Omental fat pad (tissue), 3 donors: ENCODE measurements at regions not wholly inside any gene's neighbourhood (a gene's known extent, or its start where the extent isn't known, plus 50 kb on each side); places are given as distances from the start of the nearest gene placed in this dataset.

ENCODE experiments used
- ATAC-seq: fragments of 150-250 bp; one replicate; pipeline ENCODE4 v1.9.1; 2016; ENCODE audit warnings: mild to moderate bottlenecking, moderate library complexity; ENCODE audit not compliant: low FRiP score
- DNase-seq: peaks from one replicate; pipeline ENCODE4 v3.0.0-alpha.2; 2019; ENCODE audit warnings: low spot score
- TF ChIP-seq, protein P1 (sequence below), 3 donors: fragments of 450-650 bp; IDR thresholded peaks; one replicate each; pipeline ENCODE4 v1.5.1; 2016 to 2017; ENCODE audit warnings: antibody characterized with exemption in 3 of 3, mild to moderate bottlenecking in 3 of 3, moderate library complexity in 2 of 3

DNA sequence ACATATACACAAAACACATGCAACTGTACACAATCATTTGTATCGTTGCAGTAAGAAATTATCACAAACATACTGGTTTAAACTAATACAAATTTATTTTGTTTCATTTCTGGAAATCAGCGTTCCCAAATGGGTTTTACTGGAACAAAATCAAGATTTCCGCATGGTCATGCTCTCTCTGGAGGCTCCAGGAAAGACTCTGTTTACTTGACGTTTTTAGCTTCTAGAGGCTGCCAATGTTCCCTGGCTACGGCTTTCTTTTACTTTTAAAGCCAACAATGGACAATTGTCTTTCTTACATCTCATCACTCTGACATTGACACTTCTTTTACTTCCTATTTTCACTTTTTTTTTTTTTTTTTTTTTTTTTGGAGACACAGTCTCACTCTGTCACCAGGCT is 793.1 kb downstream of the CDH9 start:
- DNase-seq: no peak
- ATAC-seq: no peak
- TF ChIP-seq, protein P1, sequence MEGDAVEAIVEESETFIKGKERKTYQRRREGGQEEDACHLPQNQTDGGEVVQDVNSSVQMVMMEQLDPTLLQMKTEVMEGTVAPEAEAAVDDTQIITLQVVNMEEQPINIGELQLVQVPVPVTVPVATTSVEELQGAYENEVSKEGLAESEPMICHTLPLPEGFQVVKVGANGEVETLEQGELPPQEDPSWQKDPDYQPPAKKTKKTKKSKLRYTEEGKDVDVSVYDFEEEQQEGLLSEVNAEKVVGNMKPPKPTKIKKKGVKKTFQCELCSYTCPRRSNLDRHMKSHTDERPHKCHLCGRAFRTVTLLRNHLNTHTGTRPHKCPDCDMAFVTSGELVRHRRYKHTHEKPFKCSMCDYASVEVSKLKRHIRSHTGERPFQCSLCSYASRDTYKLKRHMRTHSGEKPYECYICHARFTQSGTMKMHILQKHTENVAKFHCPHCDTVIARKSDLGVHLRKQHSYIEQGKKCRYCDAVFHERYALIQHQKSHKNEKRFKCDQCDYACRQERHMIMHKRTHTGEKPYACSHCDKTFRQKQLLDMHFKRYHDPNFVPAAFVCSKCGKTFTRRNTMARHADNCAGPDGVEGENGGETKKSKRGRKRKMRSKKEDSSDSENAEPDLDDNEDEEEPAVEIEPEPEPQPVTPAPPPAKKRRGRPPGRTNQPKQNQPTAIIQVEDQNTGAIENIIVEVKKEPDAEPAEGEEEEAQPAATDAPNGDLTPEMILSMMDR (IDR thresholded peaks at IDR 0.05): no peak

DNA sequence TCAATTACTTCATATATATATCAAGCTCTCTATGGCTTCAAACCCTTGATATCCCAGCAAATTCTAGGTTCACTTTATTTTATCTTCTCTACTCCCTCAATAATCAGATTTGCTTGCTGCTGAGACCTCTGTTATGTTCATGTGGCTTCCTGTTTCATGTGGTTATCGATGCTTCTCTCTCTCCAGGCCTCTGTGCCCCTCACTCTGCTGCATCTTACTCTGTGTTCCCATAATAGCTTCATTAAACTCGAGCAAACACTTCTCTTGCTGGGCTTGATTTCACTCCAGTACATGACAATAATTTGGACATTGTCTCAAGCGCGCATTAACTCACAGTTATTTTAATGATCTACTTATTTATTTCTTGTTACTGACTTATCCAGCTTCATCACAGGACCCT is 798.8 kb downstream of the CDH9 start:
- TF ChIP-seq, protein P1 (IDR thresholded peaks at IDR 0.05): no peak
- DNase-seq: no peak
- no peak for ATAC-seq

GRCh38 chr5:26237489-26237888 is 800.9 kb downstream of the CDH9 start:
- DNase-seq (no peak), ATAC-seq (no peak)
- TF ChIP-seq, protein P1 (IDR thresholded peaks at IDR 0.05): no peak

DNA sequence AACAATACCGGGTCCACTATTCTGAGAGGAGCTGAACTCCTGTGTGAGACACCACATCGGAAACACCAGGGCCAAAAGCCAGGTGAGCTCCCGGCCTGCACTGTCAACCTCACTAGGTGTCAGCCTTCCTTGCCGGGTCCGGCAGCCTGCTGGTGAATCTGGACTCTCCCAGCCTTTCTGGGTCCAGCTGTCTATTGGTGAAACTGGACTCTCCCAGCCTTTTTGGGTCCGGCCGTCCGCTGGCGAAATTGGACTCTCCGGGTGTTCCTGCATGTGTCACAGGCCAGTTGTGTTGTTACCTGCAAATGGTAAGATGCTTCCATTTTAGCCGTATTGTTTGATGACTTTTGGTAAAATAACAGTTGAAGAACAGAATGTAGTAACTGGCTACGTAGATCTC is 801.5 kb downstream of the CDH9 start:
- no peak for DNase-seq
- ATAC-seq: no peak
- TF ChIP-seq, protein P1 (IDR thresholded peaks at IDR 0.05): no peak

DNA sequence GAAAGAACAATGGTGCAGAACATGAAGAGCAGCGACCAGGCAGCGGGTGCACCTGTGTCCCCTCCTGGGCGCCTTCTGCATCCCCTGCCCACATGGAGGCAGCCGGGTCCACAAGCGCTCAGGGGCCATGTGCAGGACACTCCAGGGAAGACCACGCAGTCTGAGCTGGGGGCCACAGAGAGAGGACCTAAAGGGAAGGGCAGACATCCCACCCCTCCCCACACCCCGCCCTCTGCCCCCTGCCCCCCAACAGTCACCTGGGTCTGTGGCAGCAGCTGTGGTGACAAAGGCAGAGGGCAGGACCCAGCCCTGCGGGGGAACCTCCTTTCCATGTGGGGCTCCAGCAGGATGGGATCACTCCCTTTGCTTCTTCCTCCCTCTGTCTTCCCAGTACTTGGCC is 805.7 kb downstream of the CDH9 start:
- TF ChIP-seq, protein P1 (IDR thresholded peaks at IDR 0.05): no peak
- DNase-seq (no peak), ATAC-seq (no peak)

- DNase-seq: no peak
- ATAC-seq: no peak
- TF ChIP-seq, protein P1 (IDR thresholded peaks at IDR 0.05): no peak
Observed at GRCh38 chr5:26231316-26231715, 807.1 kb downstream of the CDH9 start.

DNA sequence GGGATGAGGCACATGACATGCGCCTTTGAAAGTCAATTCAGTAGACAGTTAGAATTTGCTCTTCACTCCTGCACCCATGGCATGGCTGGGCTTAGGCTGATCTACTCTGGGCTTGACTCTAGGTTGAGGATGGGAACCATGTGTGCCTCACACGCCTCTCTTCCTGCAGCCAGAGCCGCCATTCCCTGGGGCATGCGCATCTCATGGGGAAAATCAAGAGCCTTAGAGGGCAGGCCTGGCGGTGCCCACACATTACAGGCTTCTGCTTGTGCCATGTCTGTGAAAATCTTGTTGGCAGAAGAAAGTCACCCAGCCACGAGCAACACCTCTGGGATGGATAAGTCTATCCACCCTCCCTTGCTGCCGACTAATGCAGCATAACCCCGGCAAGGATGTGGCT is 808.5 kb downstream of the CDH9 start:
- TF ChIP-seq, protein P1 (IDR thresholded peaks at IDR 0.05): no peak
- ATAC-seq (no peak), DNase-seq (no peak)
